ENCODE measurements at regions not wholly inside any gene's neighbourhood (a gene's known extent, or its start where the extent isn't known, plus 50 kb on each side); places are given as distances from the start of the nearest gene placed in this dataset.
"Not testable (repeated sequence)": the region's sequence is repeated elsewhere in the genome, so short reads cannot be mapped to it uniquely, and the experiment has no call there.

- DNase-seq (ENCODE audit: low read depth in 2 of 2), result no peak
These were observed 179.3 kb downstream of the ZC3H11B start for GRCh38 chr1:219433496-219434131.

GRCh38 chr1:219433001-219433400 lies 179.9 kb downstream of the ZC3H11B start:
- no peak for DNase-seq (ENCODE audit: low read depth in 2 of 2)

- no peak for DNase-seq (ENCODE audit: low read depth in 2 of 2)
These were observed 180.7 kb downstream of the ZC3H11B start for GRCh38 chr1:219432191-219432606.

GRCh38 chr1:219430419-219430818 lies 182.5 kb downstream of the ZC3H11B start:
- DNase-seq (ENCODE audit: low read depth in 2 of 2), result no peak

GRCh38 chr1:219428651-219429050 lies 184.3 kb downstream of the ZC3H11B start:
- DNase-seq (ENCODE audit: low read depth in 2 of 2), result no peak

GRCh38 chr1:219427989-219428388 lies 184.9 kb downstream of the ZC3H11B start:
- DNase-seq (ENCODE audit: low read depth in 2 of 2), result no peak

- DNase-seq (ENCODE audit: low read depth in 2 of 2), result no peak
These were observed 185.5 kb downstream of the ZC3H11B start for GRCh38 chr1:219427403-219427802.

GRCh38 chr1:219422811-219423598 lies 189.9 kb downstream of the ZC3H11B start:
- DNase-seq (ENCODE audit: low read depth in 2 of 2), result no peak

- DNase-seq (ENCODE audit: low read depth in 2 of 2), result no peak
These were observed 192.0 kb downstream of the ZC3H11B start for GRCh38 chr1:219420913-219421312.

- DNase-seq (ENCODE audit: low read depth in 2 of 2), result no peak
These were observed 193.0 kb downstream of the ZC3H11B start for GRCh38 chr1:219419860-219420259.

GRCh38 chr1:219419065-219419464 lies 193.8 kb downstream of the ZC3H11B start:
- no peak for DNase-seq (ENCODE audit: low read depth in 2 of 2)

GRCh38 chr1:219417610-219418009 lies 195.3 kb downstream of the ZC3H11B start:
- DNase-seq (ENCODE audit: low read depth in 2 of 2), result no peak

GRCh38 chr1:219416598-219417238 lies 196.2 kb downstream of the ZC3H11B start:
- peak; percentile 0 to 3 for DNase-seq (ENCODE audit: low read depth in 2 of 2)

GRCh38 chr1:219415915-219416314 lies 197.0 kb downstream of the ZC3H11B start:
- DNase-seq (ENCODE audit: low read depth in 2 of 2), result no peak

- no peak for DNase-seq (ENCODE audit: low read depth in 2 of 2)
These were observed 197.5 kb downstream of the ZC3H11B start for GRCh38 chr1:219415433-219415832.

GRCh38 chr1:219414250-219414649 lies 198.7 kb downstream of the ZC3H11B start:
- DNase-seq (ENCODE audit: low read depth in 2 of 2), result no peak

GRCh38 chr1:219413536-219413935 lies 199.4 kb downstream of the ZC3H11B start:
- no peak for DNase-seq (ENCODE audit: low read depth in 2 of 2)

GRCh38 chr1:219412772-219413171 lies 200.1 kb downstream of the ZC3H11B start:
- DNase-seq (ENCODE audit: low read depth in 2 of 2), result no peak

GRCh38 chr1:219410721-219411120 lies 202.2 kb downstream of the ZC3H11B start:
- not testable (repeated sequence) for DNase-seq (ENCODE audit: low read depth in 2 of 2)

GRCh38 chr1:219405531-219406331 lies 207.2 kb downstream of the ZC3H11B start:
- DNase-seq (ENCODE audit: low read depth in 2 of 2), result no peak

GRCh38 chr1:219404629-219405028 lies 208.3 kb downstream of the ZC3H11B start:
- DNase-seq (ENCODE audit: low read depth in 2 of 2), result no peak

GRCh38 chr1:219402925-219403324 lies 210.0 kb downstream of the ZC3H11B start:
- no peak for DNase-seq (ENCODE audit: low read depth in 2 of 2)
